Kidney (tissue), 13 donors: ENCODE measurements at regions not wholly inside any gene's neighbourhood (a gene's known extent, or its start where the extent isn't known, plus 50 kb on each side); places are given as distances from the start of the nearest gene placed in this dataset.

Experiments used
- DNase-seq, 5 donors: peaks; one replicate each; pipeline ENCODE4 v3.0.0-alpha.2; 2013 to 2020
- FAIRE-seq: peaks from 2 replicates; lab custom pipeline; 2012; peaks lifted over from hg19 to GRCh38; lab: Jason Lieb, UNC
- H3K27ac ChIP-seq, 2 donors: one replicate each; pipeline ENCODE4 v1.7.0; 2013; ENCODE audit warnings: low read depth in 2 of 2, low read length in 2 of 2, inconsistent platforms in 1 of 2
- H3K27me3 ChIP-seq: one replicate; pipeline ENCODE4 v1.7.1; 2013; ENCODE audit warnings: low read length, inconsistent platforms; ENCODE audit not compliant: control insufficient read depth, insufficient read depth
- H3K36me3 ChIP-seq, 3 donors: one replicate each; pipeline versions ENCODE4 v1.7.0 to v1.7.1; 2013; ENCODE audit warnings: low read length in 3 of 3, control low read depth in 1 of 3, inconsistent platforms in 1 of 3; ENCODE audit not compliant: insufficient read depth in 3 of 3, control insufficient read depth in 2 of 3
- H3K4me1 ChIP-seq, 3 donors: one replicate each; pipeline versions ENCODE4 v1.7.0 to v1.7.1; 2013; ENCODE audit warnings: low read length in 3 of 3, inconsistent platforms in 1 of 3, low read depth in 1 of 3; ENCODE audit not compliant: control insufficient read depth in 2 of 3, insufficient read depth in 2 of 3
- H3K4me3 ChIP-seq, 3 donors: one replicate each; pipeline versions ENCODE4 v1.7.0 to v1.8.1; 2013; ENCODE audit warnings: low read length in 3 of 3, control low read depth in 1 of 3, inconsistent platforms in 1 of 3
- H3K9ac ChIP-seq, 3 donors: one replicate each; pipeline versions ENCODE4 v1.7.0 to v1.7.1; 2013; ENCODE audit warnings: low read length in 3 of 3, control low read depth in 1 of 3, inconsistent platforms in 1 of 3
- H3K9me3 ChIP-seq, 3 donors: one replicate each; pipeline versions ENCODE4 v1.7.0 to v1.7.1; 2013; ENCODE audit warnings: low read length in 3 of 3, control low read depth in 1 of 3, inconsistent platforms in 1 of 3; ENCODE audit not compliant: control insufficient read depth in 2 of 3, insufficient read depth in 1 of 3
- CTCF ChIP-seq: IDR thresholded peaks from 3 replicates; pipeline ENCODE4 v1.5.1; 2012; ENCODE audit warnings: mild to moderate bottlenecking, moderate library complexity, borderline replicate concordance; ENCODE audit not compliant: insufficient read depth; ENCODE audit errors: extremely low read depth
- intact Hi-C: fragments of 100-400 bp; cut with DNase I; formaldehyde crosslinking; loops from one replicate; pipeline ENCODE4 v1.11.1; 2022
- donor health status: control.
- donor health status: control.
- donor health status: control.
- donor health status: control.
- donor health status: control.
- donor health status: DM: yes; HTN: yes; CAD: no.
- donor health status: Normal renal cell carcinoma (clear cell type).

- intact Hi-C loops, result no loop called here
- TF ChIP-seq CTCF, result no peak
- FAIRE-seq, result no peak
These were observed 1740.1 kb upstream of the WWC1 start for GRCh38 chr5:166551384-166551783.

GRCh38 chr5:166553778-166554177, 1737.7 kb upstream of the WWC1 start:
- H3K9ac ChIP-seq, result no peak overlapping the region
- no peak for TF ChIP-seq CTCF
- no peaks in the 10 kb centered on the region for H3K4me1 ChIP-seq
- FAIRE-seq (no peak), DNase-seq (no peak)
- no peaks in the 10 kb centered on the region for H3K27me3 ChIP-seq
- intact Hi-C loops, result no loop called here
- no peaks in the 10 kb centered on the region for H3K36me3 ChIP-seq
- H3K27ac ChIP-seq, result no peak overlapping the region
- H3K4me3 ChIP-seq, result no peak overlapping the region
- H3K9me3 ChIP-seq, result no peaks in the 10 kb centered on the region

More at GRCh38 chr5:166551384-166551783, 1740.1 kb upstream of the WWC1 start:
- DNase-seq, result no peak
- no peaks in the 10 kb centered on the region for H3K4me1 ChIP-seq
- H3K4me3 ChIP-seq, result no peak overlapping the region
- H3K9ac ChIP-seq, result no peak overlapping the region
- H3K9me3 ChIP-seq, result no peaks in the 10 kb centered on the region
- no peaks in the 10 kb centered on the region for H3K36me3 ChIP-seq
- H3K27me3 ChIP-seq, result no peaks in the 10 kb centered on the region
- H3K27ac ChIP-seq, result no peak overlapping the region

GRCh38 chr5:166561759-166562158, 1729.7 kb upstream of the WWC1 start:
- Histone ChIP-seq H3K4me1 (no peaks in the 10 kb centered on the region), H3K4me3 (no peak overlapping the region), H3K27ac (no peak overlapping the region), H3K36me3 (no peaks in the 10 kb centered on the region), H3K9me3 (no peaks in the 10 kb centered on the region), H3K9ac (no peak overlapping the region), H3K27me3 (no peaks in the 10 kb centered on the region)
- DNase-seq (no peak), FAIRE-seq (no peak)
- intact Hi-C loops, result no loop called here
- no peak for TF ChIP-seq CTCF

GRCh38 chr5:166562246-166562645, 1729.2 kb upstream of the WWC1 start:
- H3K9ac ChIP-seq, result no peak overlapping the region
- no peaks in the 10 kb centered on the region for H3K4me1 ChIP-seq
- H3K4me3 ChIP-seq, result no peak overlapping the region
- FAIRE-seq (no peak), DNase-seq (no peak)
- H3K27ac ChIP-seq, result no peak overlapping the region
- intact Hi-C loops, result no loop called here
- no peaks in the 10 kb centered on the region for H3K9me3 ChIP-seq
- H3K36me3 ChIP-seq, result no peaks in the 10 kb centered on the region
- no peak for TF ChIP-seq CTCF
- no peaks in the 10 kb centered on the region for H3K27me3 ChIP-seq
